ENCODE measurements at regions not wholly inside any gene's neighbourhood (a gene's known extent, or its start where the extent isn't known, plus 50 kb on each side); places are given as distances from the start of the nearest gene placed in this dataset.

DNA sequence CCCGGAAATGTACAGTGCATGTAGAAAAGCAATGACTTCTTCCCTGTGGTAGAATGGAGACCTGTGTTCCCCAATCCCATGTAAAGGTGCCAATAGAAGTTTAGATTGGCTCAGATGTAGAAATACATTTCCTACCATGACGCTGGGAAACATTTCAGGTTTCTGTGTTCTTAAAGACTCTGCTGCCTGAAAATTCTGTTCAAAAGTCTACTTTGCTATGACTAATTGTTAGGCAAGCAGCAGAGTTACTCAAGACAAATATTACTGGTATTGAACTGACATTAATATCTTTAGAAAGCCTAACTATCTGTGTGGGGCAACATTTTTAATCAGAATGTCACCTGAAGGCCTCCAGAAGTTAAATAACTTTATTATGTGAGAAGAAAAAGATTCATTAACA, 75.5 kb upstream of the ELL2 start:
- Histone ChIP-seq H3K4me3 (replicated peaks in 1 of 3; ENCODE audit: insufficient read depth in 1 of 3, low read depth in 1 of 3, low read length in 3 of 3) (no peak overlapping the region), H3K79me2 (ENCODE audit: control insufficient read depth, insufficient read depth, low read length) (no peaks in the 10 kb centered on the region), H3K9me1 (replicated peaks; ENCODE audit: control insufficient read depth, extremely low read depth, insufficient read depth, low read length) (no peaks in the 10 kb centered on the region), H3K9ac (replicated peaks; ENCODE audit: extremely low read depth, insufficient read depth, low read length) (no peak overlapping the region), H2AFZ (ENCODE audit: low read depth, low read length) (no peak overlapping the region), H3K4me2 (ENCODE audit: insufficient read depth, low read length) (no peak overlapping the region), H3K36me3 (ENCODE audit: control insufficient read depth in 2 of 2, extremely low read depth in 1 of 2, insufficient read depth in 2 of 2, low read length in 2 of 2) (no peaks in the 10 kb centered on the region), H4K20me1 (replicated peaks; ENCODE audit: control insufficient read depth, extremely low read depth, insufficient read depth, low read length) (no peaks in the 10 kb centered on the region), H3K9me3 (replicated peaks; ENCODE audit: control insufficient read depth, insufficient read depth, low read length) (no peaks in the 10 kb centered on the region), H3K4me1 (ENCODE audit: control insufficient read depth, extremely low read depth, insufficient read depth, low read length) (no peaks in the 10 kb centered on the region), H3K27ac (ENCODE audit: insufficient read depth, low read depth, low read length) (no peak overlapping the region), H3K27me3 (ENCODE audit: control insufficient read depth in 2 of 2, insufficient read depth in 2 of 2, low read length in 2 of 2) (no peaks in the 10 kb centered on the region)
- FAIRE-seq (no peak), DNase-seq (ENCODE audit: low read depth, low spot score) (no peak)
- dilution Hi-C loops (cut with MboI; ENCODE audit: extremely low pct_ligation_motif_present, low sequenced_read_pairs), result no loop called here
- BruUV-seq (replicated peaks), result no TSS peak
- intact Hi-C loops (cut with micrococcal nuclease), result no loop called here
- ChIA-PET POLR2A (no interaction called here), CTCF (no interaction called here)
- TF ChIP-seq FOS (IDR thresholded peaks at IDR 0.05; ENCODE audit: borderline replicate concordance, insufficient read depth, low read length) (no peak), GATA2 (IDR thresholded peaks at IDR 0.05; ENCODE audit: insufficient read depth, insufficient read length, low read depth, low read length) (no peak), EZH2 (IDR thresholded peaks at IDR 0.05; ENCODE audit: borderline replicate concordance, low read depth, low read length, severe bottlenecking) (no peak), POLR2AphosphoS5 (IDR thresholded peaks at IDR 0.05; ENCODE audit: insufficient read depth, low read depth, low read length) (no peak), MYC (IDR thresholded peaks at IDR 0.05; ENCODE audit: low read depth, low read length) (no peak), POLR2A (IDR thresholded peaks at IDR 0.05; ENCODE audit: low read depth, low read length) (no peak), JUN (IDR thresholded peaks at IDR 0.05; ENCODE audit: borderline replicate concordance, insufficient read depth, insufficient read length, low read depth) (no peak)
- TF ChIP-seq, protein P1, sequence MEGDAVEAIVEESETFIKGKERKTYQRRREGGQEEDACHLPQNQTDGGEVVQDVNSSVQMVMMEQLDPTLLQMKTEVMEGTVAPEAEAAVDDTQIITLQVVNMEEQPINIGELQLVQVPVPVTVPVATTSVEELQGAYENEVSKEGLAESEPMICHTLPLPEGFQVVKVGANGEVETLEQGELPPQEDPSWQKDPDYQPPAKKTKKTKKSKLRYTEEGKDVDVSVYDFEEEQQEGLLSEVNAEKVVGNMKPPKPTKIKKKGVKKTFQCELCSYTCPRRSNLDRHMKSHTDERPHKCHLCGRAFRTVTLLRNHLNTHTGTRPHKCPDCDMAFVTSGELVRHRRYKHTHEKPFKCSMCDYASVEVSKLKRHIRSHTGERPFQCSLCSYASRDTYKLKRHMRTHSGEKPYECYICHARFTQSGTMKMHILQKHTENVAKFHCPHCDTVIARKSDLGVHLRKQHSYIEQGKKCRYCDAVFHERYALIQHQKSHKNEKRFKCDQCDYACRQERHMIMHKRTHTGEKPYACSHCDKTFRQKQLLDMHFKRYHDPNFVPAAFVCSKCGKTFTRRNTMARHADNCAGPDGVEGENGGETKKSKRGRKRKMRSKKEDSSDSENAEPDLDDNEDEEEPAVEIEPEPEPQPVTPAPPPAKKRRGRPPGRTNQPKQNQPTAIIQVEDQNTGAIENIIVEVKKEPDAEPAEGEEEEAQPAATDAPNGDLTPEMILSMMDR (IDR thresholded peaks at IDR 0.05; ENCODE audit: extremely low read depth in 1 of 2, insufficient read depth in 1 of 2, low read depth in 1 of 2, low read length in 2 of 2), result no peak
- TF ChIP-seq, protein P2, sequence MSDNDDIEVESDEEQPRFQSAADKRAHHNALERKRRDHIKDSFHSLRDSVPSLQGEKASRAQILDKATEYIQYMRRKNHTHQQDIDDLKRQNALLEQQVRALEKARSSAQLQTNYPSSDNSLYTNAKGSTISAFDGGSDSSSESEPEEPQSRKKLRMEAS (IDR thresholded peaks at IDR 0.05; ENCODE audit: insufficient read depth, insufficient read length), result no peak
